Iris pigment epithelial cell (primary cell): ENCODE measurements at regions not wholly inside any gene's neighbourhood (a gene's known extent, or its start where the extent isn't known, plus 50 kb on each side); places are given as distances from the start of the nearest gene placed in this dataset.
A peak's percentile ranks its signal among the peaks of the same experiment; 100 is the strongest.

Experiments
- DNase-seq: peaks from one replicate; pipeline ENCODE4 v3.0.0-alpha.2; 2011; ENCODE audit warnings: low read depth

GRCh38 chr1:87615491-87615890 lies 286.8 kb downstream of the LMO4 start:
- DNase-seq, result no peak

GRCh38 chr1:87615901-87616300 lies 287.2 kb downstream of the LMO4 start:
- DNase-seq, result no peak

GRCh38 chr1:87620807-87621206 lies 292.1 kb downstream of the LMO4 start:
- no peak for DNase-seq

GRCh38 chr1:87629673-87630072 lies 301.0 kb downstream of the LMO4 start:
- DNase-seq, result no peak

GRCh38 chr1:87632232-87632631 lies 303.6 kb downstream of the LMO4 start:
- no peak for DNase-seq

GRCh38 chr1:87636198-87636892 lies 307.7 kb downstream of the LMO4 start:
- no peak for DNase-seq

GRCh38 chr1:87638636-87639035 lies 310.0 kb downstream of the LMO4 start:
- no peak for DNase-seq

- DNase-seq, result no peak
These were observed 313.3 kb downstream of the LMO4 start for GRCh38 chr1:87641996-87642395.

GRCh38 chr1:87642581-87643221 lies 314.0 kb downstream of the LMO4 start:
- no peak for DNase-seq

- no peak for DNase-seq
These were observed 315.4 kb downstream of the LMO4 start for GRCh38 chr1:87644033-87644578.

GRCh38 chr1:87644579-87645190 lies 316.0 kb downstream of the LMO4 start:
- peak; percentile 8 for DNase-seq

- DNase-seq, result no peak
These were observed 318.9 kb downstream of the LMO4 start for GRCh38 chr1:87647430-87648177.

- DNase-seq, result no peak
These were observed 319.8 kb downstream of the LMO4 start for GRCh38 chr1:87648323-87649119.

- no peak for DNase-seq
These were observed 321.6 kb downstream of the LMO4 start for GRCh38 chr1:87650306-87650705.

- no peak for DNase-seq
These were observed 323.5 kb downstream of the LMO4 start for GRCh38 chr1:87652176-87652575.

- no peak for DNase-seq
These were observed 336.5 kb downstream of the LMO4 start for GRCh38 chr1:87665151-87665550.

- no peak for DNase-seq
These were observed 338.0 kb downstream of the LMO4 start for GRCh38 chr1:87666681-87667080.

- no peak for DNase-seq
These were observed 341.0 kb downstream of the LMO4 start for GRCh38 chr1:87669674-87670073.

GRCh38 chr1:87673309-87673708 lies 344.6 kb downstream of the LMO4 start:
- DNase-seq, result no peak

GRCh38 chr1:87673748-87674147 lies 345.1 kb downstream of the LMO4 start:
- DNase-seq, result no peak

- DNase-seq, result no peak
These were observed 346.1 kb downstream of the LMO4 start for GRCh38 chr1:87674791-87675190.

- DNase-seq, result no peak
These were observed 349.6 kb downstream of the LMO4 start for GRCh38 chr1:87678266-87678665.
